K562 (cell line): ENCODE measurements at regions not wholly inside any gene's neighbourhood (a gene's known extent, or its start where the extent isn't known, plus 50 kb on each side); places are given as distances from the start of the nearest gene placed in this dataset.

ENCODE experiments used
- ATAC-seq: fragments of 200-7000 bp; cut with Tn5 transposase; 3 replicates; pipeline ENCODE4 v1.9.1; 2020; ENCODE audit warnings: moderate library complexity
- BruUV-seq: library from RNA; stranded (reverse); fragments of 400-500 nt; replicated peaks from 2 replicates; lab custom pipeline; 2021; lab: Mats Ljungman, UMichigan
- CTCF ChIA-PET: fragments of 300-600 bp; formaldehyde crosslinking; extraction: SDS; loops from one replicate; lab custom pipeline; 2021; ENCODE audit warnings: low intra/inter-chr PET ratio; lab: Yijun Ruan, JAX
- POLR2A ChIA-PET: fragments of 300-600, 350-650 bp; sonication (Branson Sonifier 250); formaldehyde crosslinking; extraction: SDS; loops from one replicate; lab custom pipeline; 2021; ENCODE audit warnings: antibody characterized with exemption, inconsistent platforms; lab: Yijun Ruan, JAX
- DNase-seq, 4 experiments: peaks; one replicate each; pipeline versions ENCODE4 v3.0.0 to v3.0.0-alpha.2; 2011 to 2018; ENCODE audit warnings: low spot score in 3 of 4, mixed read lengths in 3 of 4; ENCODE audit errors: extremely low read depth in 1 of 4
- FAIRE-seq: peaks from 2 replicates; lab custom pipeline; 2011; peaks lifted over from hg19 to GRCh38; lab: Jason Lieb, UNC
- H2AFZ ChIP-seq: 2 replicates; pipeline ENCODE4 v1.6.0; 2011; ENCODE audit warnings: low read depth, low read length, control low read depth, inconsistent platforms
- H3K27ac ChIP-seq: fragments of 200-600 bp; 3 replicates; pipeline ENCODE4 v1.8.0; 2011; ENCODE audit warnings: low read depth, mild to moderate bottlenecking, control low read depth, inconsistent platforms, low read length, moderate library complexity, mixed read lengths; ENCODE audit errors: extremely low read depth
- H3K27me3 ChIP-seq, 2 experiments: fragments of 300-600 bp in 1 of 2; 2 replicates in 1 of 2; 3 replicates in 1 of 2; pipeline versions ENCODE4 v1.6.0 to v1.8.0; 2011; ENCODE audit warnings: inconsistent platforms in 2 of 2, low read length in 2 of 2, mild to moderate bottlenecking in 1 of 2, mixed read lengths in 1 of 2, moderate library complexity in 1 of 2; ENCODE audit not compliant: control insufficient read depth in 2 of 2, insufficient read depth in 2 of 2
- H3K36me3 ChIP-seq: fragments of 300-600 bp; 3 replicates; pipeline ENCODE4 v1.8.0; 2011; ENCODE audit warnings: mild to moderate bottlenecking, low read length, inconsistent platforms; ENCODE audit not compliant: control insufficient read depth, insufficient read depth
- H3K4me1 ChIP-seq, 2 experiments: fragments of 200-600 bp in 1 of 2; replicated peaks in 1 of 2; 2 replicates in 1 of 2; 3 replicates in 1 of 2; pipeline versions ENCODE4 v1.5.1 to v1.8.0; 2011; ENCODE audit warnings: inconsistent platforms in 2 of 2, low read length in 2 of 2, mild to moderate bottlenecking in 1 of 2, mixed read lengths in 1 of 2, moderate library complexity in 1 of 2; ENCODE audit not compliant: control insufficient read depth in 2 of 2, insufficient read depth in 2 of 2
- H3K4me2 ChIP-seq: 2 replicates; pipeline ENCODE4 v1.6.1; 2011; ENCODE audit warnings: low read length, control low read depth, inconsistent platforms, mixed read lengths; ENCODE audit not compliant: insufficient read depth
- H3K4me3 ChIP-seq: fragments of 200-600 bp; sonication (generic), shearing (Covaris generic); 2 replicates; pipeline ENCODE4 v1.5.1; 2016; ENCODE audit warnings: control low read depth, inconsistent platforms
- H3K79me2 ChIP-seq: fragments of 200-600 bp; 3 replicates; pipeline ENCODE4 v1.8.0; 2011; ENCODE audit warnings: low read length, inconsistent platforms; ENCODE audit not compliant: control insufficient read depth, insufficient read depth
- H3K9ac ChIP-seq, 2 experiments: 2 replicates each; pipeline versions ENCODE4 v1.6.0 to v1.6.1; 2011; ENCODE audit warnings: low read depth in 2 of 2, low read length in 2 of 2, control low read depth in 1 of 2, inconsistent platforms in 1 of 2, mild to moderate bottlenecking in 1 of 2, mixed read lengths in 1 of 2; ENCODE audit not compliant: insufficient read depth in 1 of 2
- H3K9me1 ChIP-seq: one replicate; pipeline ENCODE4 v1.6.0; 2011; ENCODE audit warnings: inconsistent platforms, mild to moderate bottlenecking, low read length, moderate library complexity; ENCODE audit not compliant: control insufficient read depth, insufficient read depth
- H3K9me3 ChIP-seq: replicated peaks from 2 replicates; pipeline ENCODE4 v1.5.1; 2011; ENCODE audit warnings: low read depth, low read length, inconsistent platforms; ENCODE audit not compliant: control insufficient read depth, insufficient read depth
- H4K20me1 ChIP-seq: replicated peaks from 2 replicates; pipeline ENCODE4 v1.6.1; 2011; ENCODE audit warnings: low read length, inconsistent platforms, mixed read lengths; ENCODE audit not compliant: control insufficient read depth, insufficient read depth
- EHMT2 ChIP-seq: fragments of 450-650 bp; IDR thresholded peaks from 2 replicates; pipeline ENCODE4 v1.6.1; 2018; ENCODE audit warnings: antibody characterized with exemption
- HMG20A ChIP-seq: fragments of 450-650 bp; formaldehyde crosslinking; conservative IDR thresholded peaks from 2 replicates; pipeline ENCODE4 v1.4.0; 2020; ENCODE audit warnings: mild to moderate bottlenecking, mixed read lengths
- KDM5B ChIP-seq: fragments of 200-600 bp; sonication (generic); IDR thresholded peaks from 2 replicates; pipeline ENCODE4 v1.6.1; 2012; ENCODE audit warnings: low read depth, mild to moderate bottlenecking, moderate library complexity, low read length, control low read depth, inconsistent platforms; ENCODE audit not compliant: insufficient replicate concordance
- in situ Hi-C: fragments of 300-500 bp; cut with MboI; formaldehyde crosslinking; loops from 4 replicates; pipeline ENCODE4 v1.15.0; 2018; ENCODE audit warnings: inconsistent platforms, mixed read lengths
- intact Hi-C: fragments of 100-400 bp; cut with micrococcal nuclease; formaldehyde crosslinking; loops from 2 replicates; pipeline ENCODE4 v1.14.2; 2022
- TF ChIP-seq, protein P1 (sequence below): sonication (generic); formaldehyde crosslinking; IDR thresholded peaks from 2 replicates; pipeline ENCODE4 v1.8.0; 2023; ENCODE audit warnings: missing genetic modification reagents, mild to moderate bottlenecking, borderline replicate concordance
- TF ChIP-seq, protein P2 (sequence below): fragments of 150-350 bp; IDR thresholded peaks from 2 replicates; pipeline ENCODE4 v1.6.1; 2014; ENCODE audit warnings: low read depth, mild to moderate bottlenecking, low read length, borderline replicate concordance

DNA sequence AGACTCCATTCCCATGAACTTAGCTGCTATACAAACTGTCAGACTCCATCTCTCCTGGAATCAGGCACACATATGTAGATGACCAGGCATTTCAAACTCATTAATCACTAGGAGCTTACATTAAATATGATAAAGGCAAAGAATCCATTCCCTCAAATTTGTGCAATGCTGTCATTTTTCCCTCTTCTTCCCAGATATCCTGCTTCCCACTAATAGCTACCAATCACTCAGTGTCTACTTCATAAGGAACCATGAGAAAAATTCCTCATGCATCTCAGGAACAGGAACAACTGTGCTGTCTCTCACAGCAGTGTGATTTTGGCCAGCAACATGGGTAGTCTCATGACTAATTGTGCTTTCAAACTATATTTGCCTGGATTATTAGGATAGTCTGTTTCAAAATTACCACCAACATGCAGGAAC lies 133.9 kb downstream of the DKK1 start:
- H3K4me2 ChIP-seq = no peak overlapping the region
- in situ Hi-C loops = no loop called here
- POLR2A ChIA-PET = no interaction called here
- no peaks in the 10 kb centered on the region for H3K36me3 ChIP-seq
- no peaks in the 10 kb centered on the region for H4K20me1 ChIP-seq
- no peak overlapping the region for H2AFZ ChIP-seq
- no peak overlapping the region for H3K9ac ChIP-seq
- CTCF ChIA-PET = no interaction called here
- no peaks in the 10 kb centered on the region for H3K27me3 ChIP-seq
- no peaks in the 10 kb centered on the region for H3K79me2 ChIP-seq
- no peaks in the 10 kb centered on the region for H3K4me1 ChIP-seq
- BruUV-seq = no TSS peak
- H3K9me1 ChIP-seq = no peaks in the 10 kb centered on the region
- intact Hi-C loops = no loop called here
- no peak overlapping the region for H3K4me3 ChIP-seq
- DNase-seq (no peak), FAIRE-seq (no peak), ATAC-seq (no peak)
- H3K27ac ChIP-seq = no peak overlapping the region
- H3K9me3 ChIP-seq = no peaks in the 10 kb centered on the region; the same call in 1 of the 2 replicates
- TF ChIP-seq, protein P1, sequence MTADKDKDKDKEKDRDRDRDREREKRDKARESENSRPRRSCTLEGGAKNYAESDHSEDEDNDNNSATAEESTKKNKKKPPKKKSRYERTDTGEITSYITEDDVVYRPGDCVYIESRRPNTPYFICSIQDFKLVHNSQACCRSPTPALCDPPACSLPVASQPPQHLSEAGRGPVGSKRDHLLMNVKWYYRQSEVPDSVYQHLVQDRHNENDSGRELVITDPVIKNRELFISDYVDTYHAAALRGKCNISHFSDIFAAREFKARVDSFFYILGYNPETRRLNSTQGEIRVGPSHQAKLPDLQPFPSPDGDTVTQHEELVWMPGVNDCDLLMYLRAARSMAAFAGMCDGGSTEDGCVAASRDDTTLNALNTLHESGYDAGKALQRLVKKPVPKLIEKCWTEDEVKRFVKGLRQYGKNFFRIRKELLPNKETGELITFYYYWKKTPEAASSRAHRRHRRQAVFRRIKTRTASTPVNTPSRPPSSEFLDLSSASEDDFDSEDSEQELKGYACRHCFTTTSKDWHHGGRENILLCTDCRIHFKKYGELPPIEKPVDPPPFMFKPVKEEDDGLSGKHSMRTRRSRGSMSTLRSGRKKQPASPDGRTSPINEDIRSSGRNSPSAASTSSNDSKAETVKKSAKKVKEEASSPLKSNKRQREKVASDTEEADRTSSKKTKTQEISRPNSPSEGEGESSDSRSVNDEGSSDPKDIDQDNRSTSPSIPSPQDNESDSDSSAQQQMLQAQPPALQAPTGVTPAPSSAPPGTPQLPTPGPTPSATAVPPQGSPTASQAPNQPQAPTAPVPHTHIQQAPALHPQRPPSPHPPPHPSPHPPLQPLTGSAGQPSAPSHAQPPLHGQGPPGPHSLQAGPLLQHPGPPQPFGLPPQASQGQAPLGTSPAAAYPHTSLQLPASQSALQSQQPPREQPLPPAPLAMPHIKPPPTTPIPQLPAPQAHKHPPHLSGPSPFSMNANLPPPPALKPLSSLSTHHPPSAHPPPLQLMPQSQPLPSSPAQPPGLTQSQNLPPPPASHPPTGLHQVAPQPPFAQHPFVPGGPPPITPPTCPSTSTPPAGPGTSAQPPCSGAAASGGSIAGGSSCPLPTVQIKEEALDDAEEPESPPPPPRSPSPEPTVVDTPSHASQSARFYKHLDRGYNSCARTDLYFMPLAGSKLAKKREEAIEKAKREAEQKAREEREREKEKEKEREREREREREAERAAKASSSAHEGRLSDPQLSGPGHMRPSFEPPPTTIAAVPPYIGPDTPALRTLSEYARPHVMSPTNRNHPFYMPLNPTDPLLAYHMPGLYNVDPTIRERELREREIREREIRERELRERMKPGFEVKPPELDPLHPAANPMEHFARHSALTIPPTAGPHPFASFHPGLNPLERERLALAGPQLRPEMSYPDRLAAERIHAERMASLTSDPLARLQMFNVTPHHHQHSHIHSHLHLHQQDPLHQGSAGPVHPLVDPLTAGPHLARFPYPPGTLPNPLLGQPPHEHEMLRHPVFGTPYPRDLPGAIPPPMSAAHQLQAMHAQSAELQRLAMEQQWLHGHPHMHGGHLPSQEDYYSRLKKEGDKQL = no peak
- TF ChIP-seq, protein P2, sequence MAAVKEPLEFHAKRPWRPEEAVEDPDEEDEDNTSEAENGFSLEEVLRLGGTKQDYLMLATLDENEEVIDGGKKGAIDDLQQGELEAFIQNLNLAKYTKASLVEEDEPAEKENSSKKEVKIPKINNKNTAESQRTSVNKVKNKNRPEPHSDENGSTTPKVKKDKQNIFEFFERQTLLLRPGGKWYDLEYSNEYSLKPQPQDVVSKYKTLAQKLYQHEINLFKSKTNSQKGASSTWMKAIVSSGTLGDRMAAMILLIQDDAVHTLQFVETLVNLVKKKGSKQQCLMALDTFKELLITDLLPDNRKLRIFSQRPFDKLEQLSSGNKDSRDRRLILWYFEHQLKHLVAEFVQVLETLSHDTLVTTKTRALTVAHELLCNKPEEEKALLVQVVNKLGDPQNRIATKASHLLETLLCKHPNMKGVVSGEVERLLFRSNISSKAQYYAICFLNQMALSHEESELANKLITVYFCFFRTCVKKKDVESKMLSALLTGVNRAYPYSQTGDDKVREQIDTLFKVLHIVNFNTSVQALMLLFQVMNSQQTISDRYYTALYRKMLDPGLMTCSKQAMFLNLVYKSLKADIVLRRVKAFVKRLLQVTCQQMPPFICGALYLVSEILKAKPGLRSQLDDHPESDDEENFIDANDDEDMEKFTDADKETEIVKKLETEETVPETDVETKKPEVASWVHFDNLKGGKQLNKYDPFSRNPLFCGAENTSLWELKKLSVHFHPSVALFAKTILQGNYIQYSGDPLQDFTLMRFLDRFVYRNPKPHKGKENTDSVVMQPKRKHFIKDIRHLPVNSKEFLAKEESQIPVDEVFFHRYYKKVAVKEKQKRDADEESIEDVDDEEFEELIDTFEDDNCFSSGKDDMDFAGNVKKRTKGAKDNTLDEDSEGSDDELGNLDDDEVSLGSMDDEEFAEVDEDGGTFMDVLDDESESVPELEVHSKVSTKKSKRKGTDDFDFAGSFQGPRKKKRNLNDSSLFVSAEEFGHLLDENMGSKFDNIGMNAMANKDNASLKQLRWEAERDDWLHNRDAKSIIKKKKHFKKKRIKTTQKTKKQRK = no peak
- TF ChIP-seq EHMT2 = no peak
- TF ChIP-seq KDM5B = no peak
- TF ChIP-seq HMG20A (CRISPR knock-in tag) = no peak
